ENCODE measurements at regions not wholly inside any gene's neighbourhood (a gene's known extent, or its start where the extent isn't known, plus 50 kb on each side); places are given as distances from the start of the nearest gene placed in this dataset.
"Not testable (repeated sequence)": the region's sequence is repeated elsewhere in the genome, so short reads cannot be mapped to it uniquely, and the experiment has no call there.

DNA sequence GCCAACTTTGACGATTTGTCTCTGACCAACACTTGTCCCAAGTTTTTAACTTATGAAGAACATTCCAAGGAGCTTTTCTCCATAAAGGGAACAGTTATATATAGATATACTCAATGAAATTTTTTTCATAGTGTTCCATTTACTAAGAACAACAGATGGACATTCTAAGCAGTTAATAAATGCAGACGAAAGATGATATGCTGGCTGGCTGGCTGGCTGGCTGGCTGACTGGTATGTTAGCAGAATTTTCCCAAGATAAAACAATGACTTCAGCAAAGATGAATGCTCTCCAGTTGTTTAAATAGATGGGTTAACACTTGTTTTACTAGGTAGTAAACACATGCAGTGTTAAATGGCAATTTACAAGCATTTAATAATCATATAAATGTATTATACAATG is 62.2 kb downstream of the SPANXN3 start:
- no peak for DNase-seq (ENCODE audit: low read depth, low spot score)

- DNase-seq (ENCODE audit: low read depth, low spot score) = no peak
Observed at GRCh38 chrX:143437439-143437838, 79.8 kb downstream of the SPANXN3 start.

GRCh38 chrX:143435916-143436315 is 81.4 kb downstream of the SPANXN3 start:
- DNase-seq (ENCODE audit: low read depth, low spot score) = no peak

- DNase-seq (ENCODE audit: low read depth, low spot score) = no peak
Observed at GRCh38 chrX:143429811-143430210, 87.5 kb downstream of the SPANXN3 start.

GRCh38 chrX:143429131-143429530 is 88.1 kb downstream of the SPANXN3 start:
- DNase-seq (ENCODE audit: low read depth, low spot score) = peak; percentile 5

DNA sequence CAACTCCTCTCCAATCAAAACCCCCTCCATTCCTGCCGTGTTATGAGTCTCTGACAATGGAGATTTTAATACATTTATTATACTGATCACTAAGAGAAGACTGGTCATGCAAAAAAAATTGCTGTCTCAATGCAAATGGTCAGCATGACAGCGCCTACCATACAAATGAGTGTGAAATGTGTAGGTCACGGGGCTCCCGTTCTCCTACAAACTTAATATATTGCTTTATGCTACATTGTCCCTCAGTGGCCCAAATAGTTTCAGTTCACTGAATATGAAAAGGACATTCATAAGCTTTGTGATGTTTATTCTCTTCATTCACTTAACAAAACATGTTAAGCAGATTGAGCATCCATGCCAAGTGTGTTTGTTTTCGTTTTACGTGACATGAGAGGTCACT is 116.1 kb downstream of the SPANXN3 start:
- DNase-seq (ENCODE audit: low read depth, low spot score) = no peak

- no peak for DNase-seq (ENCODE audit: low read depth, low spot score)
Observed at GRCh38 chrX:143378851-143379250, 138.4 kb downstream of the SPANXN3 start.

DNA sequence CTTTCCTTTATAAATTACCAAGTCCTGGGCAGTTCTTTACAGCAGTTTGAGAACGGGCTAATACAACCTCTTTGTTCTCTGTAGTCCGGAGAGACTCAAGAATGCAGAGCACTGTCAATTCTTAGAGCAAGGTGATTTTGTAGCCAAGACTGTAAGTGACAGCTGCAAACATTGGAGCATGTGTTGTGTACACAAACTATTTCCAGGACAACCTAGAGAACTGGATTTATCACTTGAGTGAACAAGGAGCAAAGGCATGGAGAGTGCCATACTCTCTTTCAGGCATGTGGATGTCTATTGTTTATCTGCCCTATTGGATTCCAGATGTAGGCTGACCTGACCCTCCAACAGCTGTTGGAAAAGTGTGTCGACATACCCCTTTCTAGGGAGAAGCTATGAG is 153.9 kb downstream of the SPANXN3 start:
- DNase-seq (ENCODE audit: low read depth, low spot score) = no peak

GRCh38 chrX:143340190-143340589 is 177.1 kb downstream of the SPANXN3 start:
- no peak for DNase-seq (ENCODE audit: low read depth, low spot score)

DNA sequence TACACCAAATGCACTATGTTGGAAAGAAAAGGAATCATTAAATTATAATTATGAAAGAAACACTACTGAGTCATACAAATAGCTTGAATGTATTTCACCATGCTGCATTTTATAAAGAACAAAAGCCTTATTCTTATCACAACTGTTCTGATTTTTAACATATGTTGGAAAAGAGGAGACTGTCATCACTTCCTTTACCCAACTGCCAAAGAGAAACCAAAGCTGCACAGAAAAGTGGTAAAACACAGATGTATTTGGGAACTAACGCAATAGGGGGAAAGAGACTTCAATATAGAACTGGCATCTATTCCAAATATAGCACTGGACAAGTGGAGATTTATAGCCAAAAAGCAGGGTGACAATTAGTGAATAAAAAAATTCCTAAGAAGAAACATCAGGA is 181.0 kb downstream of the SPANXN3 start:
- DNase-seq (ENCODE audit: low read depth, low spot score) = no peak

DNA sequence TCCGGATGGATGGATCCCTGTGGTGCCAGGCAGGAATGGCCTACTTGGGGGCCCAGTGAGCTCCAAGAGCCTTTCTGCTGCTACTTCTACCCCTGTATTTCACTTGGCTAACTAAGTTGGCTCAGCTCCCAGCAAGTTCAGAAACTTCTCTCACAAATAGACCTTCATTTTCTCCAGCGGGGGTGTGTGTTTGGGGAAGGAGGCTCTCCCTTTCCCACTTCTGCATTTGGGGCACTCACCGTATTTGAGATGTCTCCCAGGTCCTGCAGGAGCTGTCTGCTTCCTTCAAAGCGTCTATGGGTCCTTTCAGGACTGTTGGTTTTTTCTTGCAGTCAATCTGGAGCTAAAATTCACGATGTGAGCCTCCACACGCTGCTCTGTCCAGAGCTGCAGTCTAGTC is 197.7 kb downstream of the SPANXN3 start:
- no peak for DNase-seq (ENCODE audit: low read depth, low spot score)

DNA sequence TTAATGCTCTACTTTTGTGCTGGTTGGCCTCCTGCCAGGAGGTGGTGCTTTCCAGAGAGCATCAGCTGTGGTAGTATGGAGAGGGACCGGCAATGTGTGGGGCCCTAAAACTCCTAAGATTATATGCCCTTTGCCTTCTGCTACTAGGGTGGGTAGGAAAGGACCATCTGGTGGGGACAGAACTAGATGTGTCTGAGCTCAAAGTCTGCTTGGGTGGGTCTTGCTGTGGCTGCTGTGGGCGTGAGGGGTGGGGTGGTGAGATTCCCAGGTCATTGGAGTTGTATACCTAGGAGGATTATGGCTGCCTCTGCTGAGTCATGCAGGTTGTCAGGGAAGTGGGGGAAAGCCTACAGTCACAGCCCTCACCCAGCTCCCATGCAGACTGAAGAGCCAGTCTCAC is 198.4 kb downstream of the SPANXN3 start:
- not testable (repeated sequence) for DNase-seq (ENCODE audit: low read depth, low spot score)

GRCh38 chrX:143306991-143307937 is 210.0 kb downstream of the SPANXN3 start:
- no peak for DNase-seq (ENCODE audit: low read depth, low spot score)

DNA sequence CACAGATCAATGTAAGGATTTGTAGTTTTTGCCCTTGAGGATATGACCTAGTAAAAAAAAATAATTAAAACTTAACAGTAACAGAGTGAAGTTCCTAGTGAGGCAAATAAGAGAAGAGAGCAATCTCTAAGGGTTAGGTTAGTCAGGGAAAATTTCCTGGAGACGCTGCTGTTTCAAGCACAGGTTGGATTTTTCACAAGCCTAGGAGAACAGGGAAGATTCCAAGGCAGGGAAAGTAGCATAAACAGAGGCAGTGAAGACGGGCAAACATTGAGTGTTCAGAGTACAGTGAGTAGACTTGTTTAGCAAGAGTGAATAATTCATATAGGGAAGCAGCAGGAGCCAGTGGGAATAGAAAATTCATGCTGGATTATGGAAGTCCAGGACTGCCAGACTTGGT is 212.8 kb downstream of the SPANXN3 start:
- DNase-seq (ENCODE audit: low read depth, low spot score) = no peak

DNA sequence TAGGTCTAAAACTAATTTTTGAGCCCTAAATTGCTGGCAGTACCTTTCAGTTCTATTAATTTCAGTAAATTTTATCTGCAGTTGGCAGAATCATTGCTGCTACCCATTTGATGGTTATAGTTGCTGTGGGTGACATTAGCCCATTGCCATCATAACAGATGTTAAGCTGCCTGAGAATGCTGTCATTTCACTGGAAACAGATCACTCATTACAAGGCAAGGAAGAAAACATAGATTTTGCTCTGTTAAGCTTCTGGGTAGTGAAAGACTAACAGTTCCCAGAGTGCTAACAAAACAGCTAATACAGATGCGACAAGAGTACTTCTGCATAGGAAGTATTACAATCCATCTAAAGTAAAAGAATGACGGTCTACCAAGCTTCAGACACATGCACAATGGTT is 213.2 kb downstream of the SPANXN3 start:
- no peak for DNase-seq (ENCODE audit: low read depth, low spot score)

- DNase-seq (ENCODE audit: low read depth, low spot score) = no peak
Observed at GRCh38 chrX:143298663-143299241, 218.5 kb downstream of the SPANXN3 start.

DNA sequence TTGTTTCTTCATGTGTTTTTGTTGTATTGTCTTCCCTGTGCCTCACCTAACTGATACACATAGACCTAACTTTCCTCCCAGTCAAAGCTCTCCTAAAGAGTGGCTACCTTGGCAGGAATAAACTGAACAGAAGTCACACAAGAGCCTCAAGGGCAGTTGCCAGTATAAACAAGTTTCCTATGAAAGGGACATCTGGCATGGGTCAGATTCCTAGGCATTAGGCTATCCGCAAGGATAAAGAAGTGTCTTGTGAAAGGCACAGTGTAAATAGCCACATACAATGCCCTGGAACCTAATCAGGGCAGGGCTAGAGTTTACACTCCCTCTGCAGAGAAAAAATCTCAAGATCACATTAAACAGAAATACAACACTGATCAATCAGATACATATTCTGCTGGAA is 220.8 kb downstream of the SPANXN3 start:
- no peak for DNase-seq (ENCODE audit: low read depth, low spot score)

- DNase-seq (ENCODE audit: low read depth, low spot score) = no peak
Observed at GRCh38 chrX:143287236-143287635, 230.0 kb downstream of the SPANXN3 start.

DNA sequence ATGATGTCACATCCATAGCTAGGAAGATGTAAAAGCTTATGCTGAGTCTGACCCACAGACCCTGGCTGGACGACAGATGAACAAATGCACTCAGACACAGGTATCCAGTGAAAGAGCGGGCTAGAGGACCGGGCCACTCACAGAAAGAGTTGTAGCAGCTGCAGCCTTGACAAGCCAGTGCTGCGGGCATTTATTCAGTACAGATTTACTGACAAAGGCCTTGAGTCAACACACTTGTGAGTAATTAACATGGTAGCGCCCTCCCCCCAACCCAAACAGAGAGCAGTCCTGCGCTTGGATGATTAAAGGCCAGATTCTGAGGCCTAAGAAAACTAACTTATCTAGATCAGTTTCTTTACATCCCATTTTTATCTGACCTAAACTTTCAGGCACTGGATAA is 244.6 kb downstream of the SPANXN4 start:
- no peak for DNase-seq (ENCODE audit: low read depth, low spot score)

DNA sequence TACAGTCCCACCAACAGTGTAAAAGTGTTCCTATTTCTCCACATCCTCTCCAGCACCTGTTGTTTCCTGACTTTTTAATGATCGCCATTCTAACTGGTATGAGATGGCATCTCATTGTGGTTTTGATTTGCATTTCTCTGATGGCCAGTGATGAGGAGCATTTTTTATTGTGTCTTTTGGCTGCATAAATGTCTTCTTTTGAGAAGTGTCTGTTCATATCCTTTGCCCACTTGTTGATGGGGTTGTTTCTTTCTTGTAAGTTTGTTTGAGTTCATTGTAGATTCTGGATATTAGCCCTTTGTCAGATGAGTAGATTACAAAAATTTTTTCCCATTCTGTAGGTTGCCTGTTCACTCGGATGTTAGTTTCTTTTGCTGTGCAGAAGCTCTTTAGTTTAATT is 218.9 kb downstream of the SPANXN4 start:
- DNase-seq (ENCODE audit: low read depth, low spot score) = not testable (repeated sequence)

DNA sequence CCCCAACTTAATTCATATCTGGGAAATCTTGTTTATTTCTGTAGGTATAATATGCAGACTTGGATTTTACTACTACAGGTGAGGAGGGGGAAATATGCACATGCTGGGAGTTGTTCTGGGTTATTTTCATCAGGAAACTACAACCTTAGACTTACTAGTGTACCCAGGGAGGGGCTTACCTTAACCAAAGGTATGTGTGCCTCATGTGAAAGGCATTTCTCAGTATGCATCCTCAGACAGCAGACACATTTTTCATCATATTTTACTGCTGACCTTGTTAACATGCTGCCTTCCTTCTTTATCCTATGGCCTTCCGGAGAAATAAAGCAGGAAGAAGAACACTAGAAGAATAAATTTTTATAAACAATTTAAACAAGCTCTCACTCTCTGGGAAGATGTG is 214.9 kb downstream of the SPANXN4 start:
- DNase-seq (ENCODE audit: low read depth, low spot score) = no peak

DNA sequence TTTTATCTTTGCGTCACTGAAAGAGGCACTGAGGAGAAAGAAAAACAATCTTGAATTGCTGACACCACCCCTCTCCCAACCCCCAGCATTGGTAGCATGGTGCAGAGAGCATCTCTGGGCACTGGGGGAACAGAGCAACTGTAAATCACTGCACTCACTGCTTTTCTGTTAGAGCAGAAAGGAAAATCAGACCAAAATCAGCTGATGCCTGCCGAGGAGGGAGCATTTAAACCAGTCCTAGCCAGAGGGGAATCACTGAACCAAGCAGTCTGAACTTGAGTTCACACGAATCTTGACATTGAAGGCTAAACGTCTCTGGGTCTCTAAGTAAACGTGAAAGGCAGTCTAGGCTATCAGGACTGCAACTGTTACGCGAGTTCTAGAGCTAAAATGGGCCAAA is 205.8 kb downstream of the SPANXN4 start:
- DNase-seq (ENCODE audit: low read depth, low spot score) = no peak

DNA sequence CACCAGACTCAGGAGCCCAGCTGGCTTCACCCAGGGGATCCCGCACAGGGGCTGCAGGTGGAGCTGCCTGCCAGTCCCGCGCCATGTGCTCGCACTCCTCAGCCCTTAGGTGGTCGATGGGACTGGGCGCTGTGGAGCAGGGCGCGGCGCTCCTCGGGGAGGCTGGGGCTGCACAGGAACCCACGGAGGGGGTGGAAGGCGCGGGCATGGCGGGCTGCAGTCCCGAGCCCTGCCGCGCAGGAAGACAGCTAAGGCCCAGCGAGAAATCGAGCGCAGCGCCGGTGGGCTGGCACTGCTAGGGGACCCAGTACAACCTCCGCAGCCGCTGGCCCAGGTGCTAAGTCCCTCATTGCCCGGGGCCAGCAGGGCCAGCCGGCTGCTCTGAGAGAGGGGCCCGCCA is 202.9 kb downstream of the SPANXN4 start:
- not testable (repeated sequence) for DNase-seq (ENCODE audit: low read depth, low spot score)
